ENCODE measurements at regions not wholly inside any gene's neighbourhood (a gene's known extent, or its start where the extent isn't known, plus 50 kb on each side); places are given as distances from the start of the nearest gene placed in this dataset.

DNA sequence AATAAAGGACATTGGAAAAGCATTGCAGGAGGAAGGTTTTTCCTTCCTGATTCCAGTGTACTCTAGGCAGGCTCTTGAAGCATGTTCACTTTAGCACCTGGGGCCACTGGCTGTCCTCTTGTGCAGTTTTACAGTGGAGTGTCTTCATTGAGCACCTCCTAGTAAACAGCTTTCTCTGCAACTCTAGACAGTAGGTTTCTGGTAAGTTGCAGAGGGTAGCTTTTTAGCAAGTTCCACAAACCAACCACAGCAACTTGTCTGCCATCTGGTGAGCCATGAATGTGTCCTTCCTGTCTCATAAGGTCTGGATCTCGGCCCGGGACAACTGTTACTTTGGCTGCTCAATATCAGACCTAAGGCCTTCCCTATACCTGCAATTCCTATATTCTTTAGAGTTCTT lies 488.0 kb downstream of the MAN2A1 start:
- Mint-ChIP-seq H3K36me3 (peaks cover 17% of the 10 kb centered on the region), H3K4me1 (peaks cover 42% of the 10 kb centered on the region), H3K4me3 (no peak overlapping the region), H3K9me3 (peaks cover 17% of the 10 kb centered on the region), H3K27me3 (ENCODE audit: insufficient read depth, low read depth) (no peaks in the 10 kb centered on the region), H3K27ac (peak overlapping the region; percentile 69)
- Histone ChIP-seq H3K36me3 (peaks cover 4% of the 10 kb centered on the region), H4K20me1 (ENCODE audit: low read depth) (no peaks in the 10 kb centered on the region), H3F3A (ENCODE audit: low read depth) (peaks cover 19% of the 10 kb centered on the region), H2AFZ (replicated peaks) (peak overlapping the region; percentile 52), H3K27me3 (no peaks in the 10 kb centered on the region), H3K79me2 (ENCODE audit: low read depth) (no peaks in the 10 kb centered on the region), H3K9ac (no peak overlapping the region), H3K9me3 (ENCODE audit: low read depth) (no peaks in the 10 kb centered on the region), H3K27ac (no peak overlapping the region), H3K4me2 (no peak overlapping the region), H3K4me3 (no peak overlapping the region), H3K4me1 (peaks cover 34% of the 10 kb centered on the region)
- no peak for DNase-seq (ENCODE audit: low spot score)
- TF ChIP-seq, protein P1, sequence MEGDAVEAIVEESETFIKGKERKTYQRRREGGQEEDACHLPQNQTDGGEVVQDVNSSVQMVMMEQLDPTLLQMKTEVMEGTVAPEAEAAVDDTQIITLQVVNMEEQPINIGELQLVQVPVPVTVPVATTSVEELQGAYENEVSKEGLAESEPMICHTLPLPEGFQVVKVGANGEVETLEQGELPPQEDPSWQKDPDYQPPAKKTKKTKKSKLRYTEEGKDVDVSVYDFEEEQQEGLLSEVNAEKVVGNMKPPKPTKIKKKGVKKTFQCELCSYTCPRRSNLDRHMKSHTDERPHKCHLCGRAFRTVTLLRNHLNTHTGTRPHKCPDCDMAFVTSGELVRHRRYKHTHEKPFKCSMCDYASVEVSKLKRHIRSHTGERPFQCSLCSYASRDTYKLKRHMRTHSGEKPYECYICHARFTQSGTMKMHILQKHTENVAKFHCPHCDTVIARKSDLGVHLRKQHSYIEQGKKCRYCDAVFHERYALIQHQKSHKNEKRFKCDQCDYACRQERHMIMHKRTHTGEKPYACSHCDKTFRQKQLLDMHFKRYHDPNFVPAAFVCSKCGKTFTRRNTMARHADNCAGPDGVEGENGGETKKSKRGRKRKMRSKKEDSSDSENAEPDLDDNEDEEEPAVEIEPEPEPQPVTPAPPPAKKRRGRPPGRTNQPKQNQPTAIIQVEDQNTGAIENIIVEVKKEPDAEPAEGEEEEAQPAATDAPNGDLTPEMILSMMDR (IDR thresholded peaks at IDR 0.05), result no peak
- TF ChIP-seq EZH2phosphoT487 (IDR thresholded peaks at IDR 0.05) (no peak), EZH2 (IDR thresholded peaks at IDR 0.05) (no peak)

- Histone ChIP-seq H3K79me2 (ENCODE audit: low read depth) (no peaks in the 10 kb centered on the region), H3K9ac (no peak overlapping the region), H4K20me1 (ENCODE audit: low read depth) (no peaks in the 10 kb centered on the region), H3F3A (ENCODE audit: low read depth) (peaks cover 19% of the 10 kb centered on the region), H3K9me3 (ENCODE audit: low read depth) (peaks cover 1% of the 10 kb centered on the region), H3K27ac (peak overlapping the region; percentile 95), H2AFZ (replicated peaks) (no peak overlapping the region), H3K27me3 (no peaks in the 10 kb centered on the region), H3K4me1 (peaks cover 34% of the 10 kb centered on the region), H3K36me3 (peaks cover 18% of the 10 kb centered on the region), H3K4me2 (peak overlapping the region; percentile 75), H3K4me3 (peak overlapping the region; percentile 36)
- H3K36me3 Mint-ChIP-seq, result peaks cover 24% of the 10 kb centered on the region
- DNase-seq (ENCODE audit: low spot score), result peak; percentile 91
- H3K4me1 Mint-ChIP-seq, result peaks cover 42% of the 10 kb centered on the region
- H3K4me3 Mint-ChIP-seq, result peak overlapping the region; percentile 78
- H3K27me3 Mint-ChIP-seq (ENCODE audit: insufficient read depth, low read depth), result no peaks in the 10 kb centered on the region
- H3K9me3 Mint-ChIP-seq, result peaks cover 29% of the 10 kb centered on the region
- TF ChIP-seq EZH2phosphoT487 (IDR thresholded peaks at IDR 0.05), result peak; percentile 51
- TF ChIP-seq EZH2 (IDR thresholded peaks at IDR 0.05), result no peak
- TF ChIP-seq, protein P1 (IDR thresholded peaks at IDR 0.05), result no peak
- H3K27ac Mint-ChIP-seq, result peak overlapping the region; percentile 93
Measured at GRCh38 chr5:110179321-110179720, 489.6 kb downstream of the MAN2A1 start.

DNA sequence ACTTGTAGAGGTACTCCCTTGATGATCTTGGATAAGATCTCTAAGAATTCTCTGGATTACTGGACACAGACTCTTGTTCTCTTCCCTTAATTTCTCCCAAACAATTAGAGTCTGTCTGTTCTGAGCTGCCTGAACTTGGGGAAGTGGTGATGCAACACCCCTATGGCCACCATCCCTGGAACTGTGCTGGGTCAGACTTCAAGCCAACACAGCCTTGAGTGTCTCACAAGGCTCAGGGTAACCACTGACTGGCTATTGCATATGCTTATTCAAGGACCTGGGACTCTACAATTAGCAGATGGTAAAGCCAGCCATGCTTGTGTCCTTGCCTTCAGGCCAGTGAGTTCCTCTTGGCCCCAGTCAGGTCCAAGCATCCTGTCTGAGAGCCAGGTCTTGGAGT lies 504.5 kb downstream of the MAN2A1 start:
- Histone ChIP-seq H3K27ac (no peak overlapping the region), H4K20me1 (ENCODE audit: low read depth) (no peaks in the 10 kb centered on the region), H3K79me2 (ENCODE audit: low read depth) (no peaks in the 10 kb centered on the region), H3K9me3 (ENCODE audit: low read depth) (no peaks in the 10 kb centered on the region), H3F3A (ENCODE audit: low read depth) (no peaks in the 10 kb centered on the region), H3K27me3 (no peaks in the 10 kb centered on the region), H3K4me2 (no peak overlapping the region), H2AFZ (replicated peaks) (no peak overlapping the region), H3K4me3 (no peak overlapping the region), H3K36me3 (no peaks in the 10 kb centered on the region), H3K4me1 (no peaks in the 10 kb centered on the region), H3K9ac (no peak overlapping the region)
- TF ChIP-seq, protein P1 (IDR thresholded peaks at IDR 0.05), result no peak
- TF ChIP-seq EZH2phosphoT487 (IDR thresholded peaks at IDR 0.05), result no peak
- TF ChIP-seq EZH2 (IDR thresholded peaks at IDR 0.05), result no peak
- Mint-ChIP-seq H3K4me1 (no peaks in the 10 kb centered on the region), H3K9me3 (peaks cover 50% of the 10 kb centered on the region), H3K27me3 (ENCODE audit: insufficient read depth, low read depth) (no peaks in the 10 kb centered on the region), H3K4me3 (no peak overlapping the region), H3K36me3 (peaks cover 8% of the 10 kb centered on the region), H3K27ac (no peak overlapping the region)
- no peak for DNase-seq (ENCODE audit: low spot score)

Data from neural progenitor cell (in vitro differentiated cells).